H9 (cell line): ENCODE measurements at regions not wholly inside any gene's neighbourhood (a gene's known extent, or its start where the extent isn't known, plus 50 kb on each side); places are given as distances from the start of the nearest gene placed in this dataset.

Source experiments
- DNase-seq: peaks from one replicate; pipeline ENCODE4 v3.0.0-alpha.2; 2017
- H2AFZ ChIP-seq: one replicate; pipeline ENCODE4 v1.6.1; 2013; ENCODE audit warnings: mild to moderate bottlenecking, low read length, control low read depth, moderate library complexity
- H2AK5ac ChIP-seq: 2 replicates; pipeline ENCODE4 v1.6.1; 2013; ENCODE audit warnings: low read length, control low read depth, mixed read lengths; ENCODE audit not compliant: insufficient read length
- H2BK120ac ChIP-seq: one replicate; pipeline ENCODE4 v1.6.1; 2013; ENCODE audit warnings: low read depth, mild to moderate bottlenecking, low read length, control low read depth, inconsistent platforms; ENCODE audit not compliant: poor library complexity, severe bottlenecking
- H2BK12ac ChIP-seq: 2 replicates; pipeline ENCODE4 v1.6.1; 2013; ENCODE audit warnings: low read length, control low read depth, mixed read lengths, low read depth; ENCODE audit not compliant: insufficient read length
- H2BK15ac ChIP-seq: 2 replicates; pipeline ENCODE4 v1.6.1; 2013; ENCODE audit warnings: low read depth, low read length, control low read depth
- H2BK20ac ChIP-seq: one replicate; pipeline ENCODE4 v1.6.1; 2013; ENCODE audit warnings: low read depth, mild to moderate bottlenecking, low read length, control low read depth, inconsistent platforms; ENCODE audit not compliant: poor library complexity, severe bottlenecking
- H2BK5ac ChIP-seq: 2 replicates; pipeline ENCODE4 v1.6.1; 2013; ENCODE audit warnings: low read length, control low read depth, mixed read lengths; ENCODE audit not compliant: insufficient read length
- H3K14ac ChIP-seq: 2 replicates; pipeline ENCODE4 v1.6.1; 2013; ENCODE audit warnings: low read length, control low read depth; ENCODE audit not compliant: insufficient read depth
- H3K18ac ChIP-seq: 2 replicates; pipeline ENCODE4 v1.6.1; 2013; ENCODE audit warnings: low read depth, mild to moderate bottlenecking, mixed read lengths, low read length, control low read depth; ENCODE audit not compliant: insufficient read length
- H3K23ac ChIP-seq: 2 replicates; pipeline ENCODE4 v1.6.1; 2013; ENCODE audit warnings: low read length, control low read depth, mixed read lengths, low read depth; ENCODE audit not compliant: insufficient read length
- H3K23me2 ChIP-seq: 2 replicates; pipeline ENCODE4 v1.6.1; 2013; ENCODE audit warnings: low read depth, mild to moderate bottlenecking, mixed read lengths, low read length, control low read depth; ENCODE audit not compliant: insufficient read length, poor library complexity, severe bottlenecking
- H3K27ac ChIP-seq: 2 replicates; pipeline ENCODE4 v1.5.1; 2013; ENCODE audit warnings: low read length, control low read depth, mixed read lengths, low read depth; ENCODE audit not compliant: insufficient read length
- H3K27me3 ChIP-seq: 2 replicates; pipeline ENCODE4 v1.6.1; 2013; ENCODE audit warnings: low read length, control low read depth, inconsistent platforms; ENCODE audit not compliant: insufficient read depth
- H3K4ac ChIP-seq: 2 replicates; pipeline ENCODE4 v1.6.1; 2013; ENCODE audit warnings: low read depth, mild to moderate bottlenecking, control low read depth, inconsistent platforms, low read length, moderate library complexity
- H3K4me1 ChIP-seq: 2 replicates; pipeline ENCODE4 v1.6.1; 2013; ENCODE audit warnings: low read length, control low read depth, inconsistent platforms; ENCODE audit not compliant: insufficient read depth
- H3K4me2 ChIP-seq: 2 replicates; pipeline ENCODE4 v1.6.1; 2013; ENCODE audit warnings: low read length, control low read depth, mixed read lengths; ENCODE audit not compliant: insufficient read length, insufficient read depth
- H3K56ac ChIP-seq: 2 replicates; pipeline ENCODE4 v1.6.1; 2013; ENCODE audit warnings: low read depth, mild to moderate bottlenecking, mixed read lengths, low read length, control low read depth; ENCODE audit not compliant: insufficient read length
- H3K79me1 ChIP-seq: 2 replicates; pipeline ENCODE4 v1.6.1; 2013; ENCODE audit warnings: low read depth, mild to moderate bottlenecking, moderate library complexity, low read length, control low read depth, inconsistent platforms; ENCODE audit not compliant: insufficient read depth, poor library complexity, severe bottlenecking
- H3K79me2 ChIP-seq: 2 replicates; pipeline ENCODE4 v1.6.1; 2013; ENCODE audit warnings: low read length, control low read depth, inconsistent platforms; ENCODE audit not compliant: insufficient read depth
- H3K9ac ChIP-seq: 2 replicates; pipeline ENCODE4 v1.6.1; 2013; ENCODE audit warnings: low read length, control low read depth, mixed read lengths; ENCODE audit not compliant: insufficient read length; ENCODE audit errors: extremely low read depth
- H3K9me3 ChIP-seq: one replicate; pipeline ENCODE4 v1.6.1; 2013; ENCODE audit warnings: low read depth, low read length, inconsistent platforms; ENCODE audit not compliant: control insufficient read depth
- H3T11ph ChIP-seq: one replicate; pipeline ENCODE4 v1.6.1; 2013; ENCODE audit warnings: mild to moderate bottlenecking, low read length, control low read depth, inconsistent platforms
- H4K20me1 ChIP-seq: one replicate; pipeline ENCODE4 v1.6.1; 2013; ENCODE audit not compliant: control insufficient read depth, insufficient read length, insufficient read depth
- H4K5ac ChIP-seq: 2 replicates; pipeline ENCODE4 v1.6.1; 2013; ENCODE audit warnings: low read depth, mild to moderate bottlenecking, mixed read lengths, low read length, control low read depth; ENCODE audit not compliant: insufficient read length
- H4K8ac ChIP-seq: replicated peaks from 2 replicates; pipeline ENCODE4 v1.6.1; 2013; ENCODE audit warnings: low read length, control low read depth, mixed read lengths, low read depth; ENCODE audit not compliant: insufficient read length
- H4K91ac ChIP-seq: 2 replicates; pipeline ENCODE4 v1.6.1; 2013; ENCODE audit warnings: low read depth, mild to moderate bottlenecking, moderate library complexity, mixed read lengths, low read length, control low read depth; ENCODE audit not compliant: insufficient read length
- H3K27ac Mint-ChIP-seq, 3 experiments: 2 replicates in 2 of 3; 3 replicates in 1 of 3; pipeline ENCODE4 v1.8.0; 2020 to 2021; ENCODE audit warnings: mixed read lengths in 3 of 3, mild to moderate bottlenecking in 1 of 3, moderate library complexity in 1 of 3
- H3K27me3 Mint-ChIP-seq: 2 replicates; pipeline ENCODE4 v1.8.0; 2021; ENCODE audit warnings: low read depth, mild to moderate bottlenecking, moderate library complexity, mixed read lengths
- H3K36me3 Mint-ChIP-seq, 3 experiments: 2 replicates in 2 of 3; 3 replicates in 1 of 3; pipeline ENCODE4 v1.8.0; 2020 to 2021; ENCODE audit warnings: low read depth in 3 of 3, mixed read lengths in 3 of 3; ENCODE audit not compliant: insufficient read depth in 1 of 3
- H3K4me1 Mint-ChIP-seq, 2 experiments: 2 replicates each; pipeline ENCODE4 v1.8.0; 2020; ENCODE audit warnings: mixed read lengths in 2 of 2
- H3K4me3 Mint-ChIP-seq, 2 experiments: 2 replicates in 1 of 2; 3 replicates in 1 of 2; pipeline ENCODE4 v1.8.0; 2020 to 2021; ENCODE audit warnings: mild to moderate bottlenecking in 2 of 2, mixed read lengths in 2 of 2, moderate library complexity in 1 of 2
- H3K9me3 Mint-ChIP-seq, 2 experiments: 2 replicates in 1 of 2; 3 replicates in 1 of 2; pipeline ENCODE4 v1.8.0; 2020; ENCODE audit warnings: mild to moderate bottlenecking in 2 of 2, mixed read lengths in 2 of 2, moderate library complexity in 1 of 2
- WGBS: extraction: QIAGEN DNeasy Blood & Tissue Kit; methylation state at CpG from one replicate; pipeline ENCODE4 v1.1.7; 2013; ENCODE audit warnings: missing lambda C conversion rate, low lambda C conversion rate, mixed read lengths; ENCODE audit not compliant: insufficient read length; ENCODE audit errors: extremely low coverage; 5-methylcytosine and 5-hydroxymethylcytosine counted together
- TF ChIP-seq, protein P1 (sequence below): fragments of 200-600 bp; sonication (generic); conservative IDR thresholded peaks from 3 replicates; pipeline ENCODE4 v1.8.0; 2021; ENCODE audit warnings: antibody characterized with exemption, mild to moderate bottlenecking

DNA sequence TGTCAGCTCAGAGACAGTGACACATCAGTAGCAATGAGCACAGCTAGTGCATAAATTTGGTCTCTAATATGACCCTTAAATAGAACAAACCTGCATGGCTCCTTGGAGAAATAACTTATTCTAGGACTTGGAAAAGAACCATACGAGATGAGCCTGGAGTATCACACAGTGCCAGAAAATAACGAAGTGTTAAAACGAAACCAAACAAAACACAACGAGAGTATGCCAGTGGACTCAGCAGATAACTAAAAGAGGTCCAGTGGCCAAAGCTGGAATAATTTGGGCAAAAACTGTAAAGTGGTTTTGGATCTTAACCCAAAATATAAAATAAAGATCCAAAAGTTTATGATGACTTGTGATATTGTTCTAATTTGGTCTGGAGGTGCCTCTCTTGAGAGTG lies 1599.0 kb upstream of the LRRTM1 start:
- H3K56ac ChIP-seq, result no peak overlapping the region
- H3K27me3 Mint-ChIP-seq, result no peaks in the 10 kb centered on the region
- no peaks in the 10 kb centered on the region for H3K23me2 ChIP-seq
- no peaks in the 10 kb centered on the region for H4K20me1 ChIP-seq
- no peaks in the 10 kb centered on the region for H3K4me1 ChIP-seq
- H2BK12ac ChIP-seq, result no peak overlapping the region
- no peak overlapping the region for H3T11ph ChIP-seq
- no peak overlapping the region for H3K14ac ChIP-seq
- H2BK20ac ChIP-seq, result no peak overlapping the region
- H3K9me3 ChIP-seq, result no peaks in the 10 kb centered on the region
- H3K36me3 Mint-ChIP-seq, result no peaks in the 10 kb centered on the region
- no peak overlapping the region for H2BK15ac ChIP-seq
- no peak overlapping the region for H3K4ac ChIP-seq
- H3K27me3 ChIP-seq, result no peaks in the 10 kb centered on the region
- no peaks in the 10 kb centered on the region for H3K79me2 ChIP-seq
- no peaks in the 10 kb centered on the region for H3K79me1 ChIP-seq
- no peak overlapping the region for H3K18ac ChIP-seq
- no peak for DNase-seq
- H4K5ac ChIP-seq, result no peak overlapping the region
- H3K23ac ChIP-seq, result no peak overlapping the region
- H3K9me3 Mint-ChIP-seq, result no peaks in the 10 kb centered on the region
- H3K27ac Mint-ChIP-seq, result no peak overlapping the region
- no peak overlapping the region for H4K91ac ChIP-seq
- H2BK120ac ChIP-seq, result no peak overlapping the region
- WGBS, result no CpG with 5 or more reads among the region's 4 CpGs
- no peaks in the 10 kb centered on the region for H3K4me1 Mint-ChIP-seq
- H3K27ac ChIP-seq, result no peak overlapping the region
- no peak overlapping the region for H4K8ac ChIP-seq
- H2AFZ ChIP-seq, result no peak overlapping the region
- no peak overlapping the region for H2AK5ac ChIP-seq
- TF ChIP-seq, protein P1, sequence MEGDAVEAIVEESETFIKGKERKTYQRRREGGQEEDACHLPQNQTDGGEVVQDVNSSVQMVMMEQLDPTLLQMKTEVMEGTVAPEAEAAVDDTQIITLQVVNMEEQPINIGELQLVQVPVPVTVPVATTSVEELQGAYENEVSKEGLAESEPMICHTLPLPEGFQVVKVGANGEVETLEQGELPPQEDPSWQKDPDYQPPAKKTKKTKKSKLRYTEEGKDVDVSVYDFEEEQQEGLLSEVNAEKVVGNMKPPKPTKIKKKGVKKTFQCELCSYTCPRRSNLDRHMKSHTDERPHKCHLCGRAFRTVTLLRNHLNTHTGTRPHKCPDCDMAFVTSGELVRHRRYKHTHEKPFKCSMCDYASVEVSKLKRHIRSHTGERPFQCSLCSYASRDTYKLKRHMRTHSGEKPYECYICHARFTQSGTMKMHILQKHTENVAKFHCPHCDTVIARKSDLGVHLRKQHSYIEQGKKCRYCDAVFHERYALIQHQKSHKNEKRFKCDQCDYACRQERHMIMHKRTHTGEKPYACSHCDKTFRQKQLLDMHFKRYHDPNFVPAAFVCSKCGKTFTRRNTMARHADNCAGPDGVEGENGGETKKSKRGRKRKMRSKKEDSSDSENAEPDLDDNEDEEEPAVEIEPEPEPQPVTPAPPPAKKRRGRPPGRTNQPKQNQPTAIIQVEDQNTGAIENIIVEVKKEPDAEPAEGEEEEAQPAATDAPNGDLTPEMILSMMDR, result no peak
- no peak overlapping the region for H3K9ac ChIP-seq
- no peak overlapping the region for H3K4me3 Mint-ChIP-seq
- H3K4me2 ChIP-seq, result no peak overlapping the region
- H2BK5ac ChIP-seq, result no peak overlapping the region
